GM19328 (cell line): ENCODE measurements at regions not wholly inside any gene's neighbourhood (a gene's known extent, or its start where the extent isn't known, plus 50 kb on each side); places are given as distances from the start of the nearest gene placed in this dataset.

ENCODE experiments used
- ATAC-seq: cut with Tn5 transposase; IDR thresholded peaks from one replicate; pipeline ENCODE4 v1.9.1; 2021; ENCODE audit warnings: mild to moderate bottlenecking, moderate library complexity; ENCODE audit not compliant: unreplicated experiment

DNA sequence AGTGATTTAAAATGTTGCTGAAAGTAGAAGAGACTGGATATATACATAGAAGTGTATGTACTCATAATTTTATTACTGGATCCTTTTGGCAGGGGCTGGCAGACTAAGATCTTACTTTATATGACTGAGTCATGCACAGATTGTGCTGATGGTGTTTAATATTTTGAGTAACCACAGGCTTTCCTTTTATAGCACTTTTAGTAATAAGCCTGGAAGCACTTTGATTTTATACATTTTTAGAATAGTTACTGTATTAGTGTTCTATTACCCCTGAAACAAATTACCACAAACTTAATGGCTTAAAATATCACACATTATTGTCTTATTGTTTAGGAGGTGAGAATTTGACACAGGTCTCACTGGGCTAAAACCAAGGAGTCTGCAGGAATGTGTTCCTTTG, 113.4 kb upstream of the CDH8 start:
- no peak for ATAC-seq

- no peak for ATAC-seq
Observed at GRCh38 chr16:62137996-62138395, 101.8 kb upstream of the CDH8 start.

DNA sequence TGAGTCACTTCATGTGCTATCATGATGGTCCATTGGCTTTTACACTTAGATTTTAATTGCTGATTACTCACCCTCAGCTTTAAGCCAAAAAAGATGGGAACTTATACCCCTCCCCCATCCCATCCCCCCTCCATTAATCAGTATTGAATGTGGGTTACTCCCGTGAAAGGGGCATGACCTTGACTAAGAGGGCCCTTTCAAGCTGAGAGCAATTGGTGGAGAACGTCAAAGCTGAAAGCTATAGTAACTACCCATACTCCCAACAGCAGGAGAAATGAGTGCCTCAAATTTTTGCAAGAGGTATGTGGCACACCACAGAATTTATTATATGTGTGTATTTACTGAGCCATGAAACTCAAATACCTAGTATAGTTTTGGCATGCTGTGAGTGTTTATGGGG, 99.7 kb upstream of the CDH8 start:
- ATAC-seq, result no peak

DNA sequence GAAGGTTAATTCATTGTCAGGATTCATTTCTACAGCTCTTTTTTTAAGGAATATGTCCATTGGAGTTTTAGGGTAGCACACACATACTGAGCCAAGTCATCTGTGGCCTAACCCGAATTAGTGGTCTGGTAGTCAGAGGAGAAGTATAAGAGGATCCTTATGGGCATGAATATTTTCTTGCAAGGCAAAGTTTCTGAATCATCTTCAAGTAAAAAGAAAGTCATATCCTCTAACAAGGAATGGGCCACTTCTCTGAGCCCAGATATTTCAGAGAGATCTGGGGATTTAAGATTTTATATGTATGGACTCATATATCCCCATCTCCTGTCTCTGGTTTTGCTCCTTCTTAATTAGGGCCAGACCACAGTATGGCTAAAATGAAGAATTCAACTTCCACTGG, 99.2 kb upstream of the CDH8 start:
- no peak for ATAC-seq

DNA sequence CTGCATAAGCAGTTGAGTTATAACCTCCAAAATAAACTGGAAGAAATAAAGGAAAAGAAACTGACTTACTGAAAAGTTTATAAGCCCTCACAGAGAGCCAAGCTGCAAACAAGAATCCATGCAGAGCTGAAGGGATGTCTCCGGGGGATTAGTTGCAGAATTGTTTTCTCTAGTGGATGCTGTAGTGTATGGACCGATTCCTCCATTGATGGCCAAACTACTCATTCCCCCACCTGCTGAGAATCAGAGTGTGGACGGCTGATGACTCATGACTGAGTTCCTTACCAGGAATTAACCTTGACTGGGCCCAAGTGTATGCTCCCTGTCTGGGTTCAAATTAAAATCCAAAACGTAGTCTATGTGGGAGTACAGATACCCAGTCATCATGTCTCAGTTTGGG, 93.9 kb upstream of the CDH8 start:
- ATAC-seq, result no peak

GRCh38 chr16:62105244-62105643, 69.0 kb upstream of the CDH8 start:
- ATAC-seq, result no peak

GRCh38 chr16:62102588-62102987, 66.3 kb upstream of the CDH8 start:
- ATAC-seq, result no peak

DNA sequence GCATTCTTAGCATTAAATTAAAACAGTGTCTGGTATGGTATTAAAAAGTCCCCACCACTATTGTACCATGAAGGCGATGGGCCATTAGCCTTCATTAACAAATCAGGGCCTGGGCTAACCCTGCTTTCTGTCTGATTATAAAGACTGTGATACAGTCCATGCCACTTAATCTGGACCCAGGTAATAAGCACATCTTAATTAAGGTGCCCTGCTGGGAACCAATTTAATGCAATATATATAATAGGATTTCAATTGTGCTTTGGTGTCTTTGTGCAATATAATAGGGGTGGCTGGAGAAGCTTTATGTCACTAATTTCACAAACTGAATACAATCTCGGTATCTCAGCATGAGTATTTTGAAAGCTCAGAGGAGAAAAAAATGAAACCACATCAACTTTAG, 64.4 kb upstream of the CDH8 start:
- ATAC-seq, result no peak

DNA sequence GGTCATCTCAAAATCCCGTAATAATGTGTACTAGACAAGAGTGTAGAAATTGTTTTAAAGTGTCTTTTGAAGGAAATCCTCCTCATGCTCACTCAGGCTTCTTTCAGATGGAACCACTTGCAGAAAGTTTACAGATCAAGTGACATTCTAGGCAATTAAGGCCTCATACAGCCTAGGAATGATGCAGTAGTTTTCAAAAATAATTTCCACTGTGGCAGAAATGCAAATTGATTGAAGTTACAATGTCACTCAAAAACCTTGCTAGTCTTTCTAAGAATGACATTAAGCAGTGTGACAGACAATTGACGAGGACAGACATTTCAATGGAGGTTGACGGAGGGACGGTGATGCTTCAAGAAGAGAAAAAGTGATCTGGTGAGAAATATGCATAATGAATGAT, 53.5 kb upstream of the CDH8 start:
- ATAC-seq, result no peak

DNA sequence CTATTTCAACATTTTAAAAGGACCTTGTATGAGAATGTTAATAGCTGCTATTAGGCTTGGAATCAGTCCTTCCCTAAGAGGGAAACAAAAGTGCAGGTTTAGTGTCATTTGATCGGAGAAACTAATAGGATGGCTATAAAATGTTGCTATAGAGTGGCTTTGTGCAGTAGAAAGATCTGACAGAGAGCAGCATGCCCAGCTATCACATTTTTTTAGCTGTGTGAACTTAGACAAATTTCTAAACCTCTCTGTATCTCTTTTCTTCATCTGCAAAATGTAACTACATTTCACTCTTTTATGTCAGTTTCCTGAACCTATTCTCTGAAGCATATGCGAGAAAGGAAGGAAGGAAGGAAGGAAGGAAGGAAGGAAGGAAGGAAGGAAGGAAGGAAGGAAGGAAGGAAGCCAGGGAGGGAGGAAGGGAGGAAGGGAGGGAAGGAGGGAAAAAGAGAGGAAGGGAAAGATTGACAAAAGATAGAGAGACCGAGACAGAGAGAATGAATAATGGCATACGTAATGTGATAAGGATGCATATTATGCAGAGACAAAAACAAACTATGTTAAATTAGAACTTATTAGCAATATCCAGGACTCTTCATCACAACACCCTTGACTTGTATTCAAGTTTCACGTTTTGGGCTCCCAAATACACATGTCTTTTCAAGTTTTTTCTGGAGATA, 52.6 kb upstream of the CDH8 start:
- no peak for ATAC-seq
